Esophagus muscularis mucosa (tissue), 3 donors: ENCODE measurements at regions not wholly inside any gene's neighbourhood (a gene's known extent, or its start where the extent isn't known, plus 50 kb on each side); places are given as distances from the start of the nearest gene placed in this dataset.

Experiments used
- POLR2AphosphoS5 ChIP-seq, 2 donors: sonication (generic); formaldehyde crosslinking; IDR thresholded peaks; one replicate each; pipeline ENCODE4 v1.6.1; 2017; ENCODE audit warnings: antibody characterized with exemption in 2 of 2
- TF ChIP-seq, protein P1 (sequence below), 3 experiments: fragments of 200-600 bp in 2 of 3; fragments of 450-650 bp in 1 of 3; sonication (generic) in 2 of 3; IDR thresholded peaks; one replicate each; pipeline ENCODE4 v1.5.1; 2017 to 2019; ENCODE audit warnings: antibody characterized with exemption in 3 of 3, mild to moderate bottlenecking in 2 of 3, moderate library complexity in 1 of 3

DNA sequence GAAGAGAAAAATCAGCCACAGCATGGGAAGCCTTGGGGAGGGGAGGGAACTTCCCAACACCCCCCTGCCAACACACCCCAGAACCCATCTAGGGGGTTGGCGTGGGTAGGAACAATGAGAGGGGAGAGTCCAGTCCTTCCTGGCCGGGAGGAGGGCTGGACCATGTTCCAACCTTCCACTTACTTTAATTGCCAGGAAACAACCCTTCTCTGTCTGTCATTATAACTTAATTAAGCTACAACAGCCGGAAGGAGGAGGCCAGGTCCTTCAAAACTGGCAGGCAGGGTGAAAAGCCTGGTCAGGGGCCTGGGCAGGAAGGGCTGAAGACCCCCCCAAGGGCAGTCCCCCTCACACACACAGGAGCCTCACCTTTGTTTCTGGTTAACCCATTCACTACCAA lies 447.0 kb downstream of the SOX9 start:
- TF ChIP-seq, protein P1, sequence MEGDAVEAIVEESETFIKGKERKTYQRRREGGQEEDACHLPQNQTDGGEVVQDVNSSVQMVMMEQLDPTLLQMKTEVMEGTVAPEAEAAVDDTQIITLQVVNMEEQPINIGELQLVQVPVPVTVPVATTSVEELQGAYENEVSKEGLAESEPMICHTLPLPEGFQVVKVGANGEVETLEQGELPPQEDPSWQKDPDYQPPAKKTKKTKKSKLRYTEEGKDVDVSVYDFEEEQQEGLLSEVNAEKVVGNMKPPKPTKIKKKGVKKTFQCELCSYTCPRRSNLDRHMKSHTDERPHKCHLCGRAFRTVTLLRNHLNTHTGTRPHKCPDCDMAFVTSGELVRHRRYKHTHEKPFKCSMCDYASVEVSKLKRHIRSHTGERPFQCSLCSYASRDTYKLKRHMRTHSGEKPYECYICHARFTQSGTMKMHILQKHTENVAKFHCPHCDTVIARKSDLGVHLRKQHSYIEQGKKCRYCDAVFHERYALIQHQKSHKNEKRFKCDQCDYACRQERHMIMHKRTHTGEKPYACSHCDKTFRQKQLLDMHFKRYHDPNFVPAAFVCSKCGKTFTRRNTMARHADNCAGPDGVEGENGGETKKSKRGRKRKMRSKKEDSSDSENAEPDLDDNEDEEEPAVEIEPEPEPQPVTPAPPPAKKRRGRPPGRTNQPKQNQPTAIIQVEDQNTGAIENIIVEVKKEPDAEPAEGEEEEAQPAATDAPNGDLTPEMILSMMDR (IDR thresholded peaks at IDR 0.05), result no peak
- TF ChIP-seq POLR2AphosphoS5 (IDR thresholded peaks at IDR 0.05), result no peak
